GM18511 (cell line): ENCODE measurements at regions not wholly inside any gene's neighbourhood (a gene's known extent, or its start where the extent isn't known, plus 50 kb on each side); places are given as distances from the start of the nearest gene placed in this dataset.

Source experiments
- ATAC-seq: cut with Tn5 transposase; IDR thresholded peaks from one replicate; pipeline ENCODE4 v1.9.1; 2021; ENCODE audit warnings: mild to moderate bottlenecking, moderate library complexity; ENCODE audit not compliant: unreplicated experiment

DNA sequence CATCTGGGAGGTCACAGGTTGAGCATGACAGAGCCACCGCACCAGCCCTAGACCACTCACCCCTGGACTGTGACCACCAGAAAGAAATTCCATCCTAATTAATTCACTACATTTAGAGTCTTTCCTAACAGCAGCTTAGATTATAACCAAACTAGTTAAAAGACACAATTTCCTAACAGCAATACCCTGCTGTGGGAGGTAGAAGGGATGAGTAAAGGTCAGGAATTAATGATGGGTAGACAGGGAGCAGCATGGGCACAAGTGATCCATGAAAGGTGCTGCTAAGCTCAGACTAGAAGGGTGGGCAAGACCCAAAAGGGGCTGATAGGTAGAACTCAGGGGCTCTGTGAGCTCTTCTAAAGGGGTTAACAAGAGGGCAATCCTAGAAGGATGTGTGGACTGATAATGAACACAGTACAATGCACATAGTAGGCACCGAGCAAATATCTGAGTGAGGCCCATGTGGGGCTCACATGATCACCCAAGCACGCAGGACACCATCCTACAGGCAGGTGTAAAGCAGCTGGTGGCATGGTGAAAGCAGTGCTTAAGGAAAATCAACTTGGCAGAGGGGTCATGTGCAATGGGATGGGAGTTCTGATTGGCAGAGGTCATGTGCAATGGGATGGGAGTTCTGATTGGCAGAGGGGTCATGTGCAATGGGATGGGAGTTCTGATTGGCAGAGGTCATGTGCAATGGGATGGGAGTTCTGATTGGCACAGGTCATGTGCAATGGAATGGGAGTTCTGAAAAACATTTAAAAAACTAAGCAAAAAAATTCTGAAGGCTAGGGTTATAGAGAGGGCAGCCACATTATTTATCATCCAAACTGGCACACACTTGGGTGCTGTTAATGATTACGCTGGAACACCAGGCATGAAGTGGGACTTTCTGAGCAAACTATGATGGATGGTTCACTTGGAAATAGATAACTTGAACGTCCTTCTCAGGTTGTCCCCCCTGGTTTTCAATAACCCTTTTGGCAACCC lies 188.2 kb upstream of the FOXQ1 start:
- no peak for ATAC-seq

- no peak for ATAC-seq
Observed at GRCh38 chr6:1122083-1122482, 189.8 kb upstream of the FOXQ1 start.

DNA sequence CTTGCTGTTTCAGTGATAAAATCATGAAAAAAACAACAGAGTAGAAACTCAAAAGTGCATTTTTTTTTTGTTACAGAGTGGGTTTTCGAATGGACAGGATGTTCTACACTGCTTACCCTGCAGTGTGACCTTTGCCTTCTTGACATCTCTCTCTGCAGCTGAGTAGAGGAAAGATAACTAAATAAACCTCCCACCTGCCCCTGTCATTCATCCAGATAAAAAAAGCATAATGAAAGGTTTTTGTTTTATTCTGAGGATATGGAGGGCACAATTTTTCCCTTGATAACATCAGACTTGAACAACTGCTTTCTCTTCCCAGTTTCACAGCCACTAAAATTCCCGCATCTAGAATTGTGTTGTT lies 193.6 kb upstream of the FOXQ1 start:
- ATAC-seq = no peak

GRCh38 chr6:1117530-1118286 lies 194.2 kb upstream of the FOXQ1 start:
- ATAC-seq = no peak

GRCh38 chr6:1116149-1116548 lies 195.7 kb upstream of the FOXQ1 start:
- no peak for ATAC-seq

DNA sequence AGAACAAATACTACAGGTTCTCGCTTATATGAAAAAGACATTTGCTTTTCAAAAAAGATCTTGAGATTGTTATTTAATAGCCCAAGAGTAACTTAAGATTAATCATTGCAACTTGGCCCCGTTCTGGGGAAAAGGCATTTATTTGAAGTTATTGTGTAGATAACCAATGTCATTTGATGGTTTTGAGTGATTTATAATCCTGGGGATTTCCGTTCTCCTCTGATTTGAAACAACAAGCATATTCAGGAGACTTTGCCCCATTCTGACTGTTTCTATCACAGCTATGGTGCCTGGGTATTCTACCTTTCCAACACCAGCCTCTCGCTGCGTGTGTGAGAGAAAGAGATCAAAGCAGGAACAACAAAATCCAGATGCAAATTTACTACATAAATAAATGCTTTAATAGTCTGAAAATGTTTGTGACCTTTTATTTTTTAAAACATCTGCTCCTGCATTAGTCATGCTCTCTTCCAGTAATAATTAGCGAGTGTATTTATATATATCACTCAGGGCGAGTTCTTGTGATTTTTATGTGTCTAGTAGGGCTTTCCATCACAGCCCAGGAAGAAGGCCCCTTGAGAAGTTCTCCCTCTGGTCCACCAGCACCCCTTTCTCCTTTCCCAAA lies 197.9 kb upstream of the FOXQ1 start:
- no peak for ATAC-seq

- ATAC-seq = no peak
Observed at GRCh38 chr6:1111361-1111760, 200.5 kb upstream of the FOXQ1 start.

- no peak for ATAC-seq
Observed at GRCh38 chr6:1110941-1111349, 201.0 kb upstream of the FOXQ1 start.

DNA sequence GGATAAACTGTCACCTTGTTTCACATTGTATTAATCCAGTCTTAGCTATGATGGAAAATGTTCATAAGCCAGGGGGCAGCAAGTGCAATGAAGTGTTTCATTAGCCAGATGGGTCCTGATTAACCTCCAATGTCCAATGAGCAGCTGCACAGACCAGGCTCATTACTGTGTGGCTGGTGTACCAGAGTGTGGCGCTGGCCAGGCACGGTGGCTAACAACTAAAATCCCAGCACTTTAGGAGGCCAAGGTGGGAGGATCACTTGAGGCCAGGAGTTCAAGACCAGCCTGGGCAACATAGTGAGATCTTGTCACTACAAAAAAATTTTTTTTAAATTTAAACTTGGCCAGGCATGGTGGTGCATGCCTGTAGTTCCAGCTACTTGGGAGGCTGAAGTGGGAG lies 201.7 kb upstream of the FOXQ1 start:
- ATAC-seq = no peak

DNA sequence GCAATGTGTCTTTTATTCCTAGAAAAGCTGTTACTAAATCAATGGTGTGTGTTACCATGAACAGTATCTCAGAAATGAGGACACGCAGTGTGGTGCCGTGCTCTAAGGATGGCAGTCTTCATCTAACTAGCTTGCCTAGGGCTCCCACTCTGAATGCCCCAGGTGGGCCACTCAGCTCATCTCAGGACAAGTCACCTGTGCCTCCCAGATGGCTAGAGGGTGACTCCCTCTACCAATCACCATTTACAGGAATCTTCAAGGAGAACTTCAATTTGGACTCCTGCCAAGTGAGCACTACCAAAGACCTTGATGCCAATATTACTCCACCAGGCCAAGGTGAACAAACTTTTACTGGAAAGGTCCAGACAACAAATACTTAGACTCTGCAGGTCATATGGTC lies 202.8 kb upstream of the FOXQ1 start:
- no peak for ATAC-seq

DNA sequence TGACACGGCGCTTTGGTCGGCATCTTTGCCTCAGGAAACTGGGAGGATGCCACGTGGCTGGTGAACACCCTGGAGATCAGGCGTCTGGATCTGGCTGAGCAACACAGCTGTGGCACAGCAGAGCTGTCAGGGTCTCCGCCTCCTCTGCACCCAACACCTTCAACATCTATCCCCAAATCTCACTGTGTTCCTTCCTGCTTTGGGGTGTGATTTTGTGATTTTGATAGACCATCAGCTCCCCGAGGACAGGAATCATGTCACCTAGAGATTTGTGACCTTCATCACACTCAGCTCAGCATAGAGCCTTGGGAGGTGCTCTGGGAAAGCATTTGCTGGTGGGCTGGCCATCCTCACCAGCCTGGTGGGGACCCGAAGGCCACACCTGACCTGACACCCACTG lies 203.7 kb upstream of the FOXQ1 start:
- no peak for ATAC-seq

GRCh38 chr6:1107578-1107977 lies 204.3 kb upstream of the FOXQ1 start:
- ATAC-seq = no peak

DNA sequence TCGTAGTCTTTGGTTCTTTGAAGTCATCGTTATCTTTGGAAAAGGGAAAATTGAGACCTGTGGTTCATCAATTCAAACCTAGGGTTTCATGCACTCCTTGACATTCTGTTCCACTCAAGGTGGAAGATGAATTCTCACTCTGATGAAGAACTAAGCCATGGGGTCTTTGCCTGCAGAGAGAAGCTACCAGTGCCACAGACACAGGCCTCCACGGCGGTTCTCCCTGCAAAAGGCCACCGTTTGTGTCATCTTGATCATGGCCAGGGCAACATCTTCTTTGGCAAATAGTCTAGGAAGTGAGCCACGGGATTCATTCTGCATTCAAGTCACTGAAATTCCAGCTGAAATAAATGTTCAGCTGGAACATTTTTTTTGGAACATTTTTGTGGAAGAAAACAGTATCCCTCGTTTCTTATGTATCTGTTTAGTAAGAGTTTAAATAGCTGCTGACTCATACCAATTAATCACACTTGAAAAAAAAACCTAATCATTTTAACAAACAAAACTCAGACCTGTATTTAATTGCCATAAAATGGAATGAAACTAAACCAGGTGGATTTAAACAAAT lies 206.0 kb upstream of the FOXQ1 start:
- no peak for ATAC-seq

DNA sequence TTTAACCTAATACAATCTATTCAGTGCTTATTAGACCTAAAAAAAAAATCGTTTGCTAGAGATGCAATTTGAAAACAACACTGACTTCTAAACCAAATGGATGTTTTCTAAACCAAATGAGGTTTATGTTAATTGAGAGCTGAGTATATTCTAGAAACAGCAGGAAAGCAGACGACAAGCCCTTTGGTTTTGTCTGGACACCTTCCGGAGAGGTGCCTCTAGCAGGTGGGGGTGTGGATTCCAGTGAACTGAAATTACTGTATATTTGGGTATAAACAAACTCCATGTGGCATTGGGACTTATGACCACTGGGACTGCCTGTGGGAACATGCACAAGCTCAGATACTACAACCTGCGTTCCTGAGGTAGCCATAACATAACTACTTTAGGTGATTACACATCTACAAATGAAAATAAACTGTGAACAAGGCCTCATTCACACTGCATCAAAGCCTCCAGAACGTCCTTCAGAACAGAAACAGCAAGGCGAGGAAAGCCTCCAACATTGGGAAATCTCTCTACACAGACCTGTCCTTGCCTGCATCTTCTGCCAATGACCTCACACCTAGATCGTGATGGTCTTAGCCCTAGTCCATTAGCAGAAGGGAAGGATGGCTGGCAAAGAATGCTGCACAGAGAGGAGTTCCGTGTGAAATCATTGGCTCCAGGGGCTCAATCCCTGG lies 206.8 kb upstream of the FOXQ1 start:
- no peak for ATAC-seq

DNA sequence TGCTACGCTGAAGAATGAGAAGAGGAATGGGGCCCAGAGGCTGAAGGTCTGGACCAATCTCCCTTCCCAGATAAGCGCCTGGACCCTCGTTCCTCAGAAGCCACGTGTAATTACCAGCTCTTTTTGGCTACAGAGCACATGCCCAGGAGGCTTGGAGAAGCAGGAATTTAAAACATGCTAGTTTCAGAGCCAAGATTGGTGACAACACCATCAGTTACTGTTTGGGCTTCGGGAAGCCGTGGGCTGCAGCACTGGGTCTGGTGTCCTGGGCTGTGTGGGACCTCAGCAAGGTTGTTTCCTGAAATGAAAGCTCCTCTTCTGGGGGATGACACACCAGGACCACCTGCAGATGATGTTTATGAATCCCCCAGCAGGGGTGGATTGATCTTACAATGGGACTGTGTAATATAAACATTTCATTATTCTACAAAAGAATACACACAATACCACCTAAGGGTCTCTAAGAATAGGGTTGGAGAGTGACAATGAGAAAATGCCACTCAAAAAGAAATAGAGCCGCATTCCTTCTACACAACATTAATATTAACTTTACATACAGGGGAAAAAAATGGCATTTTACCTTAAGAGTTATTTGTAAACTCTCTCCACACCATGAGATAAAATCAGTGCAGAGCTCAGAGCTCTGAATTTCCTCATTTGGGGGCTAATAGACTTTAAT lies 207.8 kb upstream of the FOXQ1 start:
- ATAC-seq = no peak

GRCh38 chr6:1103021-1103420 lies 208.9 kb upstream of the FOXQ1 start:
- ATAC-seq = no peak

- ATAC-seq = no peak
Observed at GRCh38 chr6:1100269-1100668, 211.6 kb upstream of the FOXQ1 start.

- no peak for ATAC-seq
Observed at GRCh38 chr6:1099264-1099663, 212.6 kb upstream of the FOXQ1 start.

DNA sequence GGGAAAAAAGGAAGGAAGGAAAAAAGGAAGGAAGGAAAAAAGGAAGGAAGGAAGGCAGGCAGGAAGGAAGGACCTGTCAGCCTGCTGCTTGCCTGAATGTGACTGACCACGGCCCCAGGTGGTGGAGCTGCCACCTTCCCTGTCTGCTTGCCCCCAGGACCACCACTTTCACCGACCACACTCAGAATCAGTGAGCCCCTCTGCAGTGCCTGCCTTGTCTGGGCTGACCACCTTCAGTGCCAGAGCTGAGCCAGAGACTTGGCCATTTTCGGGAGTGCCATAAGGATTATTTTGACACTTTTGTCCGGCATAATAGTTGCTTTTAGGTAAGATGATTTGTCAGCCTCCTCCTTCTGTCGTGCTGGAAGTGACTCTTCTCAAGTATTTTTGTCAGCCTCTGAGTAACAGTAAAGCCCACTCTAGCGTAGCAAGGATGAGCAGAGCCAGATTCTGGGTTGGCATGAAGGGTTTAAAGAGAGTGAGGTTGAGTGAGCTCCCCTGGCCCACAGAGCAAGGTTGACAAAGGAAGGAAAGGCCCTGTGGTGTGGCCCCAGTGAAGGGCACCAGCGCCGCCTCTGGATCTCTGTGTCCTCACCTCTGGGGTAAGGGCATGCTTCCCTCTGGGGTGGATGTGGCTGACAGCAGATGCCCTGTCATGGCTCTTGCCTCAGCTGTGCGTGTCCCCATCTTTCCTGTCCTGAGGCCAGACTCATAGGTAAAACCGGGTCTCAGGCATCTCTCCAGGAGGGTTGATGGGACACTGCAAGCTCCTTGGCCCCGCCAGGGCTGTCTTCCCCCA lies 214.7 kb upstream of the FOXQ1 start:
- no peak for ATAC-seq
